ENCODE measurements at regions not wholly inside any gene's neighbourhood (a gene's known extent, or its start where the extent isn't known, plus 50 kb on each side); places are given as distances from the start of the nearest gene placed in this dataset.
"Not testable (repeated sequence)": the region's sequence is repeated elsewhere in the genome, so short reads cannot be mapped to it uniquely, and the experiment has no call there.

DNA sequence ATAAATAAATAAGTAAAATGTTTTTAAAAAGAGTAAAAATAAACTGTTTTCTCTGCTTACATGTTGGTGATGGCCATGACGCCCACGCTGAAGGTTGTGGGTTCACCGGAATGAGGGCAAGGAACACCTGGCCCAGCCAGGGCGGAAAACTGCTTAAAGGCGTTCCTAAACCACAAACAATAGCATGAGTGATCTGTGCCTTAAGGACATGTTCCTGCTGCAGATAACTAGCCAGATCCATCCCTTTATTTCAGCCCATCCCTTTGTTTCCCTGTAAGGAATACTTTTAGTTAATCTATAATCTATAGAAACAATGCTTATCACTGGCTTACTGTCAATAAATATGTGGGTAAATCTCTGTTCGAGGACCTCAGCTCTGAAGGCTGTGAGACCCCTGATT is 63.3 kb upstream of the CEP78 start:
- H4K5ac ChIP-seq (ENCODE audit: insufficient read length, low read depth, low read length); H3K27ac ChIP-seq (ENCODE audit: insufficient read length, low read depth, low read length); H3K56ac ChIP-seq (ENCODE audit: insufficient read length, low read depth, low read length); H4K20me1 ChIP-seq (ENCODE audit: control insufficient read depth, insufficient read depth, insufficient read length); H3T11ph ChIP-seq (ENCODE audit: low read length); H4K91ac ChIP-seq (ENCODE audit: insufficient read length, low read depth, low read length); H2BK12ac ChIP-seq (ENCODE audit: insufficient read length, low read depth, low read length); H3K18ac ChIP-seq (ENCODE audit: insufficient read length, low read depth, low read length); H2BK5ac ChIP-seq (ENCODE audit: insufficient read length, low read length); H2BK20ac ChIP-seq (ENCODE audit: low read depth, low read length, poor library complexity, severe bottlenecking); DNase-seq; H2AK5ac ChIP-seq (ENCODE audit: insufficient read length, low read length); H3K23me2 ChIP-seq (ENCODE audit: insufficient read length, low read depth, low read length, poor library complexity, severe bottlenecking); H3K4me3 Mint-ChIP-seq; H2BK120ac ChIP-seq (ENCODE audit: low read depth, low read length, poor library complexity, severe bottlenecking); H3K4me2 ChIP-seq (ENCODE audit: insufficient read depth, insufficient read length, low read length); H2AFZ ChIP-seq (ENCODE audit: low read length); H3K4me1 Mint-ChIP-seq; H3K27me3 Mint-ChIP-seq (ENCODE audit: low read depth); H3K14ac ChIP-seq (ENCODE audit: insufficient read depth, low read length); H3K79me2 ChIP-seq (ENCODE audit: insufficient read depth, low read length); H3K9ac ChIP-seq (ENCODE audit: extremely low read depth, insufficient read length, low read length); H3K4me1 ChIP-seq (ENCODE audit: insufficient read depth, low read length); H3K27ac Mint-ChIP-seq; H4K8ac ChIP-seq (replicated peaks; ENCODE audit: insufficient read length, low read depth, low read length); H2BK15ac ChIP-seq (ENCODE audit: low read depth, low read length); H3K4ac ChIP-seq (ENCODE audit: low read depth, low read length); H3K23ac ChIP-seq (ENCODE audit: insufficient read length, low read depth, low read length); H3K27me3 ChIP-seq (ENCODE audit: insufficient read depth, low read length); H3K79me1 ChIP-seq (ENCODE audit: insufficient read depth, low read depth, low read length, poor library complexity, severe bottlenecking): not testable (repeated sequence)
- H3K36me3 Mint-ChIP-seq (ENCODE audit: insufficient read depth in 1 of 3, low read depth in 3 of 3), result peaks cover 8 to 29% (median 10%) of the 10 kb centered on the region in 3 experiments
- WGBS (ENCODE audit: extremely low coverage, insufficient read length, low lambda C conversion rate), result no CpG with 5 or more reads among the region's 6 CpGs
- H3K9me3 Mint-ChIP-seq, result peaks cover 19 to 20% of the 10 kb centered on the region in 2 experiments; a peak in 4 of 5 replicates
- peaks cover 12% of the 10 kb centered on the region for H3K9me3 ChIP-seq (ENCODE audit: control insufficient read depth, low read depth, low read length)

Data from H9 (cell line).